ENCODE measurements at regions not wholly inside any gene's neighbourhood (a gene's known extent, or its start where the extent isn't known, plus 50 kb on each side); places are given as distances from the start of the nearest gene placed in this dataset.

GRCh38 chr6:127030836-127031235 is 87.6 kb upstream of the RSPO3 start:
- no peak for TF ChIP-seq CTCF (IDR thresholded peaks at IDR 0.05; ENCODE audit: insufficient read depth, low read depth, low read length)
- H3K4me3 ChIP-seq (ENCODE audit: low read depth, low read length), result no peak overlapping the region
- no peak for DNase-seq (ENCODE audit: low read depth)

DNA sequence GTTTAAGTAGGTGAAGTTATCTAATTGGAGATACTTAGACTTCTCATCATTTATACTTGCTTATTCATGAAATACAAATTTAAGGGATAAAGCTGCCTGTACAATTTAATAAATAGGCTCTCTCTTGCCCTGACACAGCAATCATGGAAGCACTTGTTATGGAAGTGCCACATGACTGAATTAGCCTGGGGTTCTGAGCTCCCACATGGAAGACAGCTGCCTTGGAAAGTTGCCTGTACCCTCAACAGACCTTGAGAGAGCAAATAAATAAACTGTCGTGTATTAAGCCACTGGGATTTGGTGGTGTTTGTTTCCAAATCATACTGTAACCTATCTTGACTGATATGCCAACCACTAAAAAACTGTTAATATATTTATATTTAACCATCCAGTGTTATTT is 87.0 kb upstream of the RSPO3 start:
- DNase-seq (ENCODE audit: low read depth), result peak; percentile 21
- no peak for TF ChIP-seq CTCF (IDR thresholded peaks at IDR 0.05; ENCODE audit: insufficient read depth, low read depth, low read length)
- H3K4me3 ChIP-seq (ENCODE audit: low read depth, low read length), result no peak overlapping the region

DNA sequence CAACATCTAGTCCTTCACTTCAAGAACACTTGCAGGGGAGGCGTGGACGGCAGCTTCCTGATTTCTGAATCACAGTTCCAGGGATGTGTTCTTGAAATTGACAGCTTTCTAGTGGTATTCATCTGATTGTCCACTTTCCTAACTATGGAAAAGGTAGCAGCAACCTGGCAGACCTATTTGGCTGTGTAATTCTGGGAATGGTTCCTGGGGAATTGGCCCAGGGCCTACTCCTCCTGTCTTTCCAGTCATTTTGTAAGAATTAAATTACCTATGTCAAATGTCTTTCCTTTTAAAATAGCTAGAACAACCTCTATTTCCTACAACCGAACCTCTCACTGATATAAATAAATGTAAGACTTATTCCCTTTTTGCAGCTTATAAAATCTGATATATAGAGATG is 85.5 kb upstream of the RSPO3 start:
- no peak overlapping the region for H3K4me3 ChIP-seq (ENCODE audit: low read depth, low read length)
- no peak for DNase-seq (ENCODE audit: low read depth)
- TF ChIP-seq CTCF (IDR thresholded peaks at IDR 0.05; ENCODE audit: insufficient read depth, low read depth, low read length), result no peak

GRCh38 chr6:127051571-127052260 is 66.8 kb upstream of the RSPO3 start:
- no peak overlapping the region for H3K4me3 ChIP-seq (ENCODE audit: low read depth, low read length)
- peak; percentile 86 for DNase-seq (ENCODE audit: low read depth)
- TF ChIP-seq CTCF (IDR thresholded peaks at IDR 0.05; ENCODE audit: insufficient read depth, low read depth, low read length), result no peak

DNA sequence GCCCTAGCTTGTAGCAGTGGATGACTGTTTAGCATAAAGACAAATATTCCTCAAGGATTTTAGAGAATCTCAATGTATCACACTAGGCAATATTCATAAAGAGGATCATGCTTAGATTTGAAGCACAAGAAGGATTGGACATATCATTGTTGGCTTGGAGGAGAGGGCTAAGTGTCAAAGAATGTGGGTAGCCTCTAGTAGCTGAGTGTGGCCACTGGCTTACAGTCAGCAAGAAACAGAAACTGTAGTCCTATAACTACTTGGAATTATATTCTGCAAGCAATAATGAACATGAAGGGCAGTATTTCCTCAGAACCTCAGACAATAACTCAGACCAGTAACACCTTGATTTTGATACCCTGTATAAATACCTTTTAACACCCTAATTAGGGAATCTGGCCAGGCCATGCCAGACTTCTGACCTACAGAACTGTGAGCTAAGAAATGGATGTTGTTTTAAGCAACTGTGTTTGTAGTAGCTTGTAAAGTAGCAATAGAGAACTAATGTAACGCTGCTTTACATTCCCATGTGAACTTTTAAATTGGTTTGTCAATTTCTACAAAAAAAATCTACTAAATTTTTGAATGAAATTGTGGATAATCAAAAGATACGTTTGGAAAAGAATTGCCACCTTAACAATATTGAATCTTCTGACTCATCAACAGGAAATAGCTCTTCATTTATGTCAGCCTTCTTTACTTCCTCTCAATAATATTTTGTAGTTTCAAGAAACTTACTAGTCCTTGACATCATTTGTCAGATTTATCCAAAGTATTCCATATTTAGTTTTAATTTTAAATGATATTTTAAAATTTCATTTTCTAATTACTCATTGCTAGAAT is 65.2 kb upstream of the RSPO3 start:
- no peak for TF ChIP-seq CTCF (IDR thresholded peaks at IDR 0.05; ENCODE audit: insufficient read depth, low read depth, low read length)
- no peak overlapping the region for H3K4me3 ChIP-seq (ENCODE audit: low read depth, low read length)
- DNase-seq (ENCODE audit: low read depth), result no peak

- TF ChIP-seq CTCF (IDR thresholded peaks at IDR 0.05; ENCODE audit: insufficient read depth, low read depth, low read length), result no peak
- DNase-seq (ENCODE audit: low read depth), result no peak
- H3K4me3 ChIP-seq (ENCODE audit: low read depth, low read length), result no peak overlapping the region
Measured at GRCh38 chr6:127053875-127054235, 64.6 kb upstream of the RSPO3 start.
